PC-9 (cell line): ENCODE measurements at regions not wholly inside any gene's neighbourhood (a gene's known extent, or its start where the extent isn't known, plus 50 kb on each side); places are given as distances from the start of the nearest gene placed in this dataset.

ENCODE experiments used
- BruUV-seq: library from RNA; stranded (reverse); fragments of 400-500 nt; replicated peaks from 2 replicates; lab custom pipeline; 2021; lab: Mats Ljungman, UMichigan
- CTCF ChIA-PET: fragments of 300-600 bp; sonication (Branson Sonifier 250); formaldehyde crosslinking; loops from one replicate; lab custom pipeline; 2022; ENCODE audit warnings: antibody characterized with exemption; lab: Charles Lee
- POLR2A ChIA-PET: fragments of 300-600 bp; sonication (Branson Sonifier 250); formaldehyde crosslinking; loops from one replicate; lab custom pipeline; 2022; ENCODE audit warnings: antibody characterized with exemption; ENCODE audit not compliant: unreplicated experiment; lab: Charles Lee
- DNase-seq, 2 experiments: peaks; one replicate each; pipeline versions ENCODE4 v3.0.0 to v3.0.0-alpha.2; 2015 to 2022; ENCODE audit warnings: mixed read lengths in 1 of 2
- H2AFZ ChIP-seq: fragments of 200-600 bp; sonication (generic); 2 replicates; pipeline ENCODE4 v1.8.1; 2017; ENCODE audit warnings: antibody characterized with exemption
- H3F3A ChIP-seq: fragments of 200-600 bp; sonication (generic); 2 replicates; pipeline ENCODE4 v1.8.1; 2017; ENCODE audit warnings: antibody characterized with exemption, mild to moderate bottlenecking, low read depth; ENCODE audit not compliant: insufficient read depth
- H3K27ac ChIP-seq: fragments of 200-600 bp; sonication (generic); 2 replicates; pipeline ENCODE4 v1.6.1; 2016; ENCODE audit warnings: mixed run types
- H3K27me3 ChIP-seq: fragments of 200-600 bp; sonication (generic); 2 replicates; pipeline ENCODE4 v1.6.1; 2016; ENCODE audit warnings: low read depth, mixed run types; ENCODE audit not compliant: insufficient read depth
- H3K36me3 ChIP-seq: fragments of 200-600 bp; sonication (generic); 2 replicates; pipeline ENCODE4 v1.6.1; 2016; ENCODE audit warnings: low read depth, mixed run types
- H3K4me1 ChIP-seq: fragments of 200-600 bp; sonication (generic); replicated peaks from 2 replicates; pipeline ENCODE4 v1.6.1; 2016; ENCODE audit warnings: mixed run types; ENCODE audit not compliant: insufficient read depth
- H3K4me2 ChIP-seq: fragments of 200-600 bp; sonication (generic); 2 replicates; pipeline ENCODE4 v1.6.1; 2017; ENCODE audit warnings: mixed run types
- H3K4me3 ChIP-seq: fragments of 200-600 bp; sonication (generic); 2 replicates; pipeline ENCODE4 v1.6.1; 2016; ENCODE audit warnings: mixed run types
- H3K79me2 ChIP-seq: fragments of 200-600 bp; sonication (generic); 2 replicates; pipeline ENCODE4 v1.6.1; 2017; ENCODE audit warnings: low read depth, mixed run types
- H3K9me2 ChIP-seq: fragments of 200-600 bp; sonication (generic); 2 replicates; pipeline ENCODE4 v1.8.1; 2017; ENCODE audit warnings: mild to moderate bottlenecking; ENCODE audit not compliant: insufficient read depth
- H3K9me3 ChIP-seq: fragments of 200-600 bp; sonication (generic); 2 replicates; pipeline ENCODE4 v1.8.1; 2016; ENCODE audit warnings: low read depth; ENCODE audit not compliant: insufficient read depth
- H4K20me1 ChIP-seq: fragments of 200-600 bp; sonication (generic); 2 replicates; pipeline ENCODE4 v1.8.1; 2017; ENCODE audit not compliant: insufficient read depth
- CTCF ChIP-seq: fragments of 200-600 bp; sonication (generic); conservative IDR thresholded peaks from 2 replicates; pipeline ENCODE4 v1.6.1; 2017; ENCODE audit warnings: mixed run types, antibody characterized with exemption, mild to moderate bottlenecking, moderate library complexity
- EZH2 ChIP-seq: fragments of 200-600 bp; sonication (generic); IDR thresholded peaks from 2 replicates; pipeline ENCODE4 v1.8.0; 2017; ENCODE audit warnings: antibody characterized with exemption, low read depth
- intact Hi-C: fragments of 100-400 bp; cut with micrococcal nuclease; formaldehyde crosslinking; loops from one replicate; pipeline ENCODE4 v1.10.0; 2022; ENCODE audit not compliant: unreplicated experiment

DNA sequence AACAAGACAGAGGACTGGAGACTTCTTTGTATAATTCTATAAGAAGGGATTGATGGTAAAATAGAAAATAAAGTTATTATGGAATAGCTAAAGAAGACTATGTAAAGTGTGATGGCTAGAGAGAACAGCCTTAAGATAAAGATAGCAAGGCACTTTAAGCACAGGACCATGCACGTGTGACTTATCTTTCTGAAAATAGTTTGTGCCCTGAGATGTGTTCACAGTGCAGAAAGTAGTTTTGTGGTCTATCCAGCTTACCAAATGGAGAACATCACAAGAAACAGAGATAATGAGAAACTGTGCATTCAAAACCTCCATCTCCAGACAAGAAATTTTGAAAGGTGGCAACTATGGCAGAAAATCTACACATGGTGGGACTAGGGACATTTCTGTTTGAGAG lies 213.3 kb downstream of the PARM1 start:
- no peak for DNase-seq
- H3K79me2 ChIP-seq, result no peaks in the 10 kb centered on the region
- no peak overlapping the region for H3K4me3 ChIP-seq
- no peaks in the 10 kb centered on the region for H3K36me3 ChIP-seq
- ChIA-PET CTCF (no interaction called here), POLR2A (no interaction called here)
- no peaks in the 10 kb centered on the region for H4K20me1 ChIP-seq
- no peak overlapping the region for H3K27ac ChIP-seq
- H3K27me3 ChIP-seq, result no peaks in the 10 kb centered on the region
- no TSS peak for BruUV-seq
- H3K4me1 ChIP-seq, result no peaks in the 10 kb centered on the region
- no peaks in the 10 kb centered on the region for H3K9me3 ChIP-seq
- TF ChIP-seq CTCF, result no peak
- no peak for TF ChIP-seq EZH2
- H3K4me2 ChIP-seq, result no peak overlapping the region
- intact Hi-C loops, result no loop called here
- no peak overlapping the region for H2AFZ ChIP-seq
- H3F3A ChIP-seq, result no peaks in the 10 kb centered on the region
- no peaks in the 10 kb centered on the region for H3K9me2 ChIP-seq

GRCh38 chr4:75144475-75144874 lies 211.6 kb downstream of the PARM1 start:
- intact Hi-C loops, result no loop called here
- TF ChIP-seq CTCF, result no peak
- no peak for TF ChIP-seq EZH2
- H3K27ac ChIP-seq, result no peak overlapping the region

GRCh38 chr4:75142850-75143249 lies 209.9 kb downstream of the PARM1 start:
- DNase-seq, result no peak
- ChIA-PET CTCF (no interaction called here), POLR2A (no interaction called here)
- H3K79me2 ChIP-seq, result no peaks in the 10 kb centered on the region
- no peak overlapping the region for H2AFZ ChIP-seq
- no peaks in the 10 kb centered on the region for H4K20me1 ChIP-seq
- H3K9me3 ChIP-seq, result no peaks in the 10 kb centered on the region
- no peak overlapping the region for H3K4me2 ChIP-seq
- H3F3A ChIP-seq, result no peaks in the 10 kb centered on the region
- no peaks in the 10 kb centered on the region for H3K27me3 ChIP-seq
- no TSS peak for BruUV-seq
- no peaks in the 10 kb centered on the region for H3K4me1 ChIP-seq
- TF ChIP-seq CTCF (no peak), EZH2 (no peak)
- H3K27ac ChIP-seq, result no peak overlapping the region
- H3K9me2 ChIP-seq, result no peaks in the 10 kb centered on the region
- H3K4me3 ChIP-seq, result no peak overlapping the region
- no peaks in the 10 kb centered on the region for H3K36me3 ChIP-seq
- intact Hi-C loops, result no loop called here

More at GRCh38 chr4:75144475-75144874, 211.6 kb downstream of the PARM1 start:
- POLR2A ChIA-PET, result no interaction called here
- no peak for DNase-seq
- no peak overlapping the region for H3K4me3 ChIP-seq
- no peaks in the 10 kb centered on the region for H3F3A ChIP-seq
- no peaks in the 10 kb centered on the region for H3K9me3 ChIP-seq
- no peaks in the 10 kb centered on the region for H3K27me3 ChIP-seq
- CTCF ChIA-PET, result no interaction called here
- H2AFZ ChIP-seq, result no peak overlapping the region
- H3K79me2 ChIP-seq, result no peaks in the 10 kb centered on the region
- H3K36me3 ChIP-seq, result no peaks in the 10 kb centered on the region
- no TSS peak for BruUV-seq
- no peaks in the 10 kb centered on the region for H4K20me1 ChIP-seq
- no peaks in the 10 kb centered on the region for H3K9me2 ChIP-seq
- H3K4me1 ChIP-seq, result no peaks in the 10 kb centered on the region
- H3K4me2 ChIP-seq, result no peak overlapping the region
